DND-41 (cell line): ENCODE measurements at regions not wholly inside any gene's neighbourhood (a gene's known extent, or its start where the extent isn't known, plus 50 kb on each side); places are given as distances from the start of the nearest gene placed in this dataset.

Source experiments
- ATAC-seq: fragments of 200-7000 bp; cut with Tn5 transposase; 3 replicates; pipeline ENCODE4 v1.9.1; 2021; ENCODE audit warnings: low read depth; ENCODE audit not compliant: insufficient read depth
- DNase-seq: peaks from one replicate; pipeline ENCODE4 v3.0.0-alpha.2; 2020
- H2AFZ ChIP-seq: 2 replicates; pipeline ENCODE4 v1.6.0; 2012; ENCODE audit warnings: low read depth, low read length
- H3K27ac ChIP-seq: 2 replicates; pipeline ENCODE4 v1.5.1; 2012; ENCODE audit warnings: low read length, inconsistent platforms
- H3K27me3 ChIP-seq: fragments of 200-600 bp; sonication (generic); 2 replicates; pipeline ENCODE4 v1.6.0; 2012; ENCODE audit warnings: low read length, mild to moderate bottlenecking, inconsistent platforms; ENCODE audit not compliant: insufficient read depth, poor library complexity
- H3K36me3 ChIP-seq: 2 replicates; pipeline ENCODE4 v1.5.1; 2012; ENCODE audit warnings: low read length, inconsistent platforms; ENCODE audit not compliant: insufficient read depth
- H3K4me1 ChIP-seq: 2 replicates; pipeline ENCODE4 v1.5.1; 2012; ENCODE audit warnings: mild to moderate bottlenecking, low read length; ENCODE audit not compliant: insufficient read depth
- H3K4me2 ChIP-seq: 2 replicates; pipeline ENCODE4 v1.6.0; 2012; ENCODE audit warnings: mild to moderate bottlenecking, moderate library complexity, low read length, inconsistent platforms; ENCODE audit not compliant: insufficient read depth
- H3K4me3 ChIP-seq, 2 experiments: fragments of 200-600 bp in 1 of 2; shearing (Covaris generic) in 1 of 2; 2 replicates each; pipeline ENCODE4 v1.5.1; 2012 to 2016; ENCODE audit warnings: inconsistent platforms in 2 of 2, low read length in 2 of 2, mild to moderate bottlenecking in 2 of 2, low read depth in 1 of 2, moderate library complexity in 1 of 2
- H3K79me2 ChIP-seq: 2 replicates; pipeline ENCODE4 v1.6.0; 2012; ENCODE audit warnings: low read length, inconsistent platforms; ENCODE audit not compliant: insufficient read depth
- H3K9ac ChIP-seq: 2 replicates; pipeline ENCODE4 v1.6.0; 2012; ENCODE audit warnings: low read depth, mild to moderate bottlenecking, inconsistent platforms, low read length, moderate library complexity
- H3K9me3 ChIP-seq: 2 replicates; pipeline ENCODE4 v1.5.1; 2012; ENCODE audit warnings: low read length, moderate library complexity, mild to moderate bottlenecking, inconsistent platforms; ENCODE audit not compliant: insufficient read depth, severe bottlenecking
- H4K20me1 ChIP-seq: 2 replicates; pipeline ENCODE4 v1.6.0; 2012; ENCODE audit warnings: low read length; ENCODE audit not compliant: insufficient read depth
- CTCF ChIP-seq: IDR thresholded peaks from 2 replicates; pipeline ENCODE4 v1.5.1; 2012; ENCODE audit warnings: borderline replicate concordance, low read length, moderate library complexity, mild to moderate bottlenecking; ENCODE audit not compliant: poor library complexity, severe bottlenecking; ENCODE audit errors: extremely low read depth
- EZH2 ChIP-seq: IDR thresholded peaks from 3 replicates; pipeline ENCODE4 v1.6.1; 2012; ENCODE audit warnings: borderline replicate concordance, low read depth, mild to moderate bottlenecking, moderate library complexity, low read length, inconsistent platforms; ENCODE audit not compliant: severe bottlenecking

DNA sequence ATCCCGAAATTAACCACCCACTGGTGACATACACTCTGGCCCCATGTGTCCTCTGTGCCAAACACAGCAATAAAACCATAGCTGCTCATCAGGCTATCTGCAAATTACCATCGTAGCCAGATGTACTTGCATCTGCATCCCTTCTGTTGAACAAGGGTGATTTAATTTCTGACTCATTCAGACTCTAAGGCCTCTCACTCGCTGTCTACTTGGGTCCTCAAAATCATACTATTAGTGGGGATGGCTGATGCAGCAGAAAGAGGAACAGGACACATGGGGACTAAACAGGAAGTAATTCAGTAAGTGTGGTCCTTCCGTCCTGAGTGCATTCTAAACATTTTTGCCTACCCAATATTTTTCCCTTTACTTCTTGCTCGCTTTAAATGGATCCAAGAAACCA lies 2275.0 kb upstream of the PCDH20 start:
- no peaks in the 10 kb centered on the region for H3K36me3 ChIP-seq
- H4K20me1 ChIP-seq = no peaks in the 10 kb centered on the region
- TF ChIP-seq EZH2 = no peak
- no peak overlapping the region for H3K4me2 ChIP-seq
- H2AFZ ChIP-seq = no peak overlapping the region; the same call in 1 of the 2 replicates
- H3K27me3 ChIP-seq = no peaks in the 10 kb centered on the region
- ATAC-seq (no peak), DNase-seq (no peak)
- no peak overlapping the region for H3K4me3 ChIP-seq
- H3K27ac ChIP-seq = no peak overlapping the region
- H3K9ac ChIP-seq = no peak overlapping the region
- no peaks in the 10 kb centered on the region for H3K4me1 ChIP-seq
- no peaks in the 10 kb centered on the region for H3K9me3 ChIP-seq
- H3K79me2 ChIP-seq = no peaks in the 10 kb centered on the region

- no peaks in the 10 kb centered on the region for H4K20me1 ChIP-seq
- no peak overlapping the region for H3K4me2 ChIP-seq
- H3K27me3 ChIP-seq = no peaks in the 10 kb centered on the region
- no peaks in the 10 kb centered on the region for H3K79me2 ChIP-seq
- H3K36me3 ChIP-seq = no peaks in the 10 kb centered on the region
- ATAC-seq (no peak), DNase-seq (no peak)
- no peaks in the 10 kb centered on the region for H3K4me1 ChIP-seq
- H3K4me3 ChIP-seq = no peak overlapping the region
- TF ChIP-seq CTCF (no peak), EZH2 (no peak)
- H3K27ac ChIP-seq = no peak overlapping the region
- no peak overlapping the region for H2AFZ ChIP-seq
- H3K9me3 ChIP-seq = no peaks in the 10 kb centered on the region
- H3K9ac ChIP-seq = no peak overlapping the region
Observed at GRCh38 chr13:63684822-63685221, 2269.2 kb upstream of the PCDH20 start.

DNA sequence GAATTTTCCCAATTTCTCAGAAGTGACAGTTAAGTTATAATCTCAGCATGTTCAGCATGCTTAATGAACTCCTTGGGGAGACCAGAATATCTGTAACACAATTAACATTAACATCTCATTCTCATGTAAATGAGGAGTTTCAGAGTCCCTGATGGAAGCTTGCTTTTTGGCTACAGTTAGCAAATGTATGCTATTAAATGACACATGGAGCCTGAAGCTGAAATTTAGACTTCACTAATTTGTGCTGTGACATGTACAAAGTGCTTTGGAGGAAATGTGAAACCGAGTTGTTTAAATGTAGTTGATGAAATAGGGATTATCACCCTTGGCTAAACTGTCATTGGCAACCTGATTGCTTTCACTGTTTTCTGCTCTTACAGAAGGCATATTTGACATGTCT lies 2265.1 kb upstream of the PCDH20 start:
- no peaks in the 10 kb centered on the region for H3K79me2 ChIP-seq
- H3K9me3 ChIP-seq = no peaks in the 10 kb centered on the region
- no peaks in the 10 kb centered on the region for H3K27me3 ChIP-seq
- H3K4me1 ChIP-seq = no peaks in the 10 kb centered on the region
- no peak overlapping the region for H3K4me2 ChIP-seq
- DNase-seq = no peak
- no peak overlapping the region for H3K9ac ChIP-seq
- H3K36me3 ChIP-seq = no peaks in the 10 kb centered on the region
- TF ChIP-seq CTCF (no peak), EZH2 (no peak)
- no peaks in the 10 kb centered on the region for H4K20me1 ChIP-seq
- ATAC-seq = no peak
- no peak overlapping the region for H3K4me3 ChIP-seq
- no peak overlapping the region for H3K27ac ChIP-seq
- peak overlapping the region; percentile 5; the same call in 1 of the 2 replicates for H2AFZ ChIP-seq

DNA sequence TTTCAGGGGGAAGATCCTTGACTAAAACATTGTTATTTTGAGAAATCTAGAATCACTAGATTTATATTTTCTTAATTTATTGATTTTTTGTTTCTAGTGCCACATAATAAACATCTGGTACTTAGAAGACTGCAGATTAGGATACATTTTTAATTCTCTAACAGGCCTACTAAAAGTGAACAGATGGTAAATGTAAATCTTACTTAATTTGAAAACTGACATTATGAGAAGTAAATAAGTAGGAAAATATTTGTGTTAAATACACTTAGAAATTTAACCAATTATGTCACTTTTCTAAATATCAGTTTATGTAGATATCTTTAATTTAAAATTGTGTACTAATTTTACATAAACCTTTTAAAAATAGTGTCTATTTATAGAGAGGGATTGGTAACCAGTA lies 2255.6 kb upstream of the PCDH20 start:
- Histone ChIP-seq H4K20me1 (no peaks in the 10 kb centered on the region), H2AFZ (no peak overlapping the region), H3K4me1 (no peaks in the 10 kb centered on the region), H3K79me2 (no peaks in the 10 kb centered on the region), H3K9me3 (no peaks in the 10 kb centered on the region), H3K27me3 (no peaks in the 10 kb centered on the region), H3K27ac (no peak overlapping the region), H3K36me3 (no peaks in the 10 kb centered on the region), H3K4me2 (no peak overlapping the region), H3K9ac (no peak overlapping the region), H3K4me3 (no peak overlapping the region)
- TF ChIP-seq EZH2 (no peak), CTCF (no peak)
- no peak for DNase-seq
- no peak for ATAC-seq
